DMS53 treated with DMSO at 0.1 percent for 48 hours (cell line): ENCODE measurements at regions not wholly inside any gene's neighbourhood (a gene's known extent, or its start where the extent isn't known, plus 50 kb on each side); places are given as distances from the start of the nearest gene placed in this dataset.
"Not testable (repeated sequence)": the region's sequence is repeated elsewhere in the genome, so short reads cannot be mapped to it uniquely, and the experiment has no call there.

ENCODE experiments used
- DNase-seq: peaks from one replicate; lab custom pipeline; 2025; ENCODE audit not compliant: unreplicated experiment; lab: John Stamatoyannopoulos, UW

DNA sequence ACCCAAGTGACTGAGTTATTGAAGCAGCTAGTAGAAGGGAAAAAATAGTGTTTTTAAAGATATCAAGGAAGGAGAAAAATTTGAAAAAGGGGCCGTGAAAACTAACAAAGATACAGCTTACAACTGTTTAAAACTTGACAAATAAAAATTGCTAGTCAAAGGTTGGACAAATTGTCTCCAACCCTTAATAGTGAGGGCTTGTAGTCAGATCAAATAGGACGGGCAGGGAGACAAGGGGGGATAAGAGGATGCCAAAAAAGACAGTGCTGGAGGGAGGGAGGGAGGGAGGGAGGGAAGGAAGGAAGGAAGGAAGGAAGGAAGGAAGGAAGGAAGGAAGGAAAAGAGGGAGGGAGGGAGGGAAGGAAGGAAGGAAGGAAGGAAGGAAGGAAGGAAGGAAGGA lies 1825.8 kb upstream of the MIR17HG start:
- DNase-seq, result not testable (repeated sequence)

DNA sequence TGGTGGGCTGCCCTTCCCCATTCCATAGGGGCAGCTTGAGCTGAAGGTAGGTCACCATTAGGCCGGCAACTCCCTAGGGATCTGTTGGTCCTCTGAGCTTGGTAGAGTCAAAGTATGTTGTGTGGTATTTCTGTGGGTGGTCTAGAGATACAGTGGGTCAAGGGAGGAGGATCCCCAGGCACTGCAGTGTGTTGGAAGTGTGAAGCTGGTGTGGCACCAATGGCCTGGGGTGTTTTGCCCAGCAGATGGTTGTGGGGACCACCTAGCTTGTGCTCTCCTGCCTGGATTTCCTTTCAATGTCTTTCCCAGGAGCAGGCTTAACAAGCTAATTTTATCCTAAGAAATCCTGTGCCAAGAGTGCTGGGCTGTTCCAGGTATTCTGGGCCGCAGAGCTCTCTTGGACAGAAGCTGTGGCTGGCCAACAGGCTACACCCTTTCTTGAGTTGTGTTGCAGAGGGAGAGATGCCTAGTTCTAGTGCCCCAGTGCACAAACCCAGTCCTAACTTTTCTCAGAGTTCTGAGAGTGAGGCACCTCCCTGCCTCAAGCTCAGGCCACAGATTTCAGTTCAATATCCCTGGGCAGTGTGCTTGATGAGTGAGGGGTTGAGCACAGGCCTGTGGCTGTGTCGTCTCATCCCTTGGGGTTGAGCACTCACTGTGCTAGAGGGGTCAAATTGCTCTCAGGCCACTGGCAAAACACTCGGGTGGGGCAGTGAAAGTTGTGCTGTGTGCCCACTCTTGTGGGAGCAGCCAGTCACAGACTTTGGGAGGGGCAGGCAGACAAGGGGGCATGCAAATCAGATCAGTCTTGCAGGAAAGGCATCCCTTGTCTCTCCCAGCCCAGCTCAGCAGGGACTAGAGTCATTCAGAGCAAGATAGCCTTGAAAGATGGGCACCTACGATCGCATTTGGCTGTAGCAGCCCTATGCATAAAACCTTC lies 1806.1 kb upstream of the MIR17HG start:
- no peak for DNase-seq

DNA sequence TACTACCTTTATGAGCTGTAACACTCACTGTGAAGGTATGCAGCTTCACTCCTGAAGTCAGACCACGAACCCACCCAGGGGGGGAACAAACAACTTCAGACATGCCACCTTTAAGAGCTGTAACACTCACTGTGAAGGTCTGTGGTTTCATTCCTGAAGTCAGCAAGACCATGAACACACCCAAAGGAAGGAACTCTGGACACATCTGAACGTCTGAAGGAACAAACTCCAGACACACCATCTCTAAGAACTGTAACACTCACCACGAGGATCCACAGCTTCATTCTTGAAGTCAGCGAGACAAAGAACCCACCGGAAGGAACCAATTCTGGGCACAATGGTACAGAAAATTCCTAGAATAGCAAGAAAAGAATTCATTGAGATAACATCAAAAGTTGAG lies 1796.5 kb upstream of the MIR17HG start:
- no peak for DNase-seq

DNA sequence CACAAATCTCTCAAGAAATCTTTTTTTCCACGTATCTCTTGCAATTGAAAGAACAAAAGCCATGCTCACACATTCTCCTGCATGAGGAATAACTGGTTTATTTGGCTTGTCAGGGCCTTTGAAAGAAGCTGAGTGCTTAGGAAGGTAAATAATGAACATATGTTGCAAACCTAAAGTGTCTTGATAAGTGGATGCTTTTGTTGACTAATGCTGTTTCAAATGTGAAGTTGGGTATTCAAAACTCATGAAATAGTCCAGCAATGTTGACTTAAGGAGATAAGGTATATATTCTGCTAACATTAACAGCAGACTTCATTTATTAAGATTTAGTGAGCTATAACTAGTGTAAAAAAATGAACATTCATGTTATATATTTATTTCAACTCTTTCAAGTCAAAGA lies 1792.7 kb upstream of the MIR17HG start:
- DNase-seq, result peak; percentile 69

DNA sequence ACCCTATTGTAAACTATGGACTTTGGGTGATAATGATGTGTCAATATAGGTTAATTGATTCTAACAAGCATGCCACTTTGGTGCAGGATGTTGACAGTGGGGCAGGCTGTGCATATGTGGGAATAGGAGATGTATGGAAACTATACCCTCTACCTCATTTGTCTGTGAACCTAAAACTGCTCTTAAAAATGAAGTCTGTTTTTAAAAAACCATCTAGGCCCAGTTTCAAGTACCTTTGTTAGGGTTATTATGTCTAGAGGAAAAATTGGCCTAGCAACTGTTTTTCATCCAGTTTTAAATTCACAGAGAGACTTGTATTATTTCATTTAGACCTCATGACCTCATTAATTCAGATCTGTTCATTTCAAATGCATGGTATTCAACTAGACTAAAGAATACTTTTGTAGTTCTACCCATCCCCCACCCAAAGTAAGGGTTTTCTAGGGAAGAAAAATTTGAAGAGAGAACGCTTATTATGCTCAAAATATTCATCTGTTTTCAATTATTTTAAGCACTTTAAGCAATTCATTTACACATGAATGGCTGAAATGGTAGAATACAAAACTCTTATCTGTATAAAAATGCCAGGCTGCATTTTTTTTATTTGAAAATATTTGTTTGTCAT lies 1781.9 kb upstream of the MIR17HG start:
- no peak for DNase-seq

DNA sequence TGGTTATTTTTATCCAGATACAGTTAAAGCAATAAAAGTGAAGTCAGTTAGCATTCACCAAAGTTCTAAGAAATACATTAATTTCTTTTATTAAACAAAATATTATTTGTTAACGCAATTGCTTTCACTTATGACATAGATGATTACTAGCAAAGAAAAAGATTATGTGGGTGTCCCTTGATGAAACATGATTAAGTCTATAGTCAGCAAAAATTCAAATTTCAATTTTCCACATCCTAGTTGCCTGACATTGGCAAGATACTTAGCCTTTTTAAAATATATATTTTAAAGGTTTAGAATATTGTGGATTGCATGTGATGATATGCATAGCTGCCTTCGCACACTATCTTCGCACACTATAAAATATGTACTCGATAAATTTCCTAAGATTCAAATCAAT lies 1780.5 kb upstream of the MIR17HG start:
- DNase-seq, result no peak

DNA sequence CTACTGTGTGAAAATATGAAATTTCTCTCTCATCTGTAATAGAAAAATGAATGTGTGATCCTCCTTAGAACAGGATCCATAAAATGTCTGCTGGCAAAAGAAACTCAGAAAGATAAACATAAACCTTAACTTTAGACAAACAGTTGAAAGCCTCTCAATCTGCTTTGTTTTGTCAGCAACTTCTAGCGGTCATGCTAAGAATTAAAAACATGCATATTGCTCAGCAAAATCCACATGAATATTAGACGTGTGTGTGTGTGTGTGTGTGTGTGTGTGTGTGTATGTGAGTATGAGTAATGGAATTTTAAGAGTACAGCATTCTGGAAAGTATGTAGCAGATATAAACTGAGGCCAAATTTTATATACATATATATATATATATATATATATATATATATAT lies 1779.2 kb upstream of the MIR17HG start:
- DNase-seq, result no peak

DNA sequence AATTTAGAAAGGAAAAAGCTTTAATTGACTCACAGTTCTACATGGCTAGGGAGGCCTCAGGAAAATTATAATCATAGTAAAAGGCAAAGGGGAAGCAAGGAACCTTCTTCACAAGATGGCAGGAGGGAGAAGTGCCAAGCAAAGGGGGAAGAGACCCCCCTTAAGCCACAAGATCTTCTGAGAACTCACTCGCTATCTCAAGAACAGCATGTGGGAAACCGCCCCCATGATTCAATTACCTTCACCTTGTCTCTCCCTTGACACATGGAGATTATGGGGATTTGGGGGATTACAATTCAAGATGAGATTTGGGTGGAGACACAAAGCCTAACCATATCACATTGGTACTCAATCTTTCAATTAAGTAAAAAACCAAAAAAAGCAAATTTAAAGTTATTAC lies 1778.7 kb upstream of the MIR17HG start:
- DNase-seq, result no peak

DNA sequence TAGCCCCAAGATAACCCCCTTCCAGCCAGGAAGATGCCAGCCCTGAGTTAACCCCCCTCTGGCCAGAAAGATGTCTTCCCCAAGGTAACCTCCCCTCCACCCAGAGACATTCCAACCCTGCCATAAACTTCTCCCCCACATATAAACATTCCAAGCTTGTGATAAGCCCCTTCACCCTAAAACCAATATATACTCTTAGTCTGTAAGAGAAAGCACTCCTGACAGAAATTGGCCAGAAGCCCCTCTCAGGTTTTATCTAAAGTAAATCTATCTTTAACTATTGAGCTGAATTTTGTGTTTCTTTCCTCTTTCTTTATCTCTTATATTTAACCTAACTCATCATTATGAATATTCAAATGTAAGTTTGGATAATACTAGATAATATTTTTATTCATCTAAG lies 1775.8 kb upstream of the MIR17HG start:
- DNase-seq, result no peak

DNA sequence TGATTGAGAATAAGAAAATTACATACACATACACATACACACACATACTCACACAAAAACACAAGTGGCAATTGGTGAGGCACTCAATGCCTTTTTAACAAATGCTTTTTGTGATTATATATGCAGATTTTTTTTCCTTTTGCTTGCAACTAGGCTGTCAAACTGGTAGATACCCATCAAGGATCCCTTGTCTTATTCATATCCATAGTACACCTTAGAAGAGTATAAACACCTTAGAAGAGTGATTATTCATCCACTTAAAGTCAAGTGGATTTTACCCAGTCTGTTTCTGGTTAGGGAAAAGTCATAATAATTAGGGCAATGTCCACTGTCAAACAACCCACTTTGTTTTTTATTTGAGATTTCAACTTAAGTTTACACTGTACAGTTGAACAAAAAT lies 1773.4 kb upstream of the MIR17HG start:
- DNase-seq, result no peak

DNA sequence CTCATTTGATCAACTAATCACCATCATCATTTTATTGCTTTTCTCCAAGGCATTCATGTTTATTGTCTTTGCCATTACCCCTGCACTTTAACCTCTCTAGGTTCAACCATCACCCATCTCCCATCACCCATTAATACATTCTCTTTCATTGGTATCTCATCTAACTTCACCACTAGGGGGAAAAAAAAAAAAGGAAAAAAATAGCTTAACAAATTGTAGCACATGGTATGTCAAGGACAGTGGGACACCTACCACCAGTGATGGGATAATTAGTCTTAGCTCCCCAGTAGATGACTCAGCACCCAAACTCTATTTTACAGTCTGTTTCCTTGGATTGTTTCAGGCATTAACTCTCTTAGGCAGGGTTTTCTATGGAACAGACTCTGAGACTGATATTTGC lies 1770.2 kb upstream of the MIR17HG start:
- DNase-seq, result no peak

DNA sequence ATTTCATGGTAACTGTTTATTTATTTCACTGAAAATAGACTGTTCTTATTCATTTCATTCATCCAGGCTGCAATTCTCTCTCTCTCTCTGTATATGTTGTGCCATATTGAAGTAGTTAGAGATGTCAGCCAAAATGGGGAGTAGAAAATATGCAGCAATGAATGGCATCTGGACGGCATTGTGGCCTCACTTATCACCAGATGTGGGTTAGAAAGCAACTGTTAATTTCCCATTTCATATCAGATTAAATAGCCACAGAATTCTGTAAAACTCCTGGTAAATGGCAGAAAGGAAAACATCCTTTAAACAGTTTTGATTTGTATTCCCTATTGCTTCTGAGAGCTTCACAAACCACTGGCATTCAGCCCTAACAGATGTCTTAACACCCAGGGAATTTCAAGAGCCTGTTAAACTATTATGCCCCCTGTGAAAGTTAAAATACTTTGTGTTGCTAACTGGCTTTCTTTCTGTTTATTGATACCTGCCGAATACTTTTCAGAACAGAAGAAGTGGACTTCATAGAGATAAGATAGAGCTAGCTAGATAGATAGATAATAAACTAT lies 1763.3 kb upstream of the MIR17HG start:
- no peak for DNase-seq

DNA sequence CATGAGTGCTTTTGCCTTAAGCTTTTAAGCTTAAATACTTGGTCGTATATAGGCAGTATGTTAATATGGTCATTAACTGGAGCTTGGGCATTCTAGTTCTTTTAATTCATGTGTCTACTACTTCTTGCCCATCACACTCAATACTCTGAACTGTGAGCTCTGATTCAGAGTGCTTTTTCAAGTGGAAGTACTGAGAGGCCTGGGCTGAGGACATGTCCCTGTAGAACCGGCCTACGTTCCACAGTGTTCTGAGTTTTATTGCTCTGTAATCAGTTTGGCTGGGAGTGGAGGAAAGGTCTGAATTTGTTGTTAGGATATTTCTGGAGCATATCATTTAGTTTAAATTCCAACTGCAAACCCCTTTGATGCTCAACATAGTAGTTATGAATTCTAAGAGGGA lies 1744.8 kb upstream of the MIR17HG start:
- DNase-seq, result no peak

DNA sequence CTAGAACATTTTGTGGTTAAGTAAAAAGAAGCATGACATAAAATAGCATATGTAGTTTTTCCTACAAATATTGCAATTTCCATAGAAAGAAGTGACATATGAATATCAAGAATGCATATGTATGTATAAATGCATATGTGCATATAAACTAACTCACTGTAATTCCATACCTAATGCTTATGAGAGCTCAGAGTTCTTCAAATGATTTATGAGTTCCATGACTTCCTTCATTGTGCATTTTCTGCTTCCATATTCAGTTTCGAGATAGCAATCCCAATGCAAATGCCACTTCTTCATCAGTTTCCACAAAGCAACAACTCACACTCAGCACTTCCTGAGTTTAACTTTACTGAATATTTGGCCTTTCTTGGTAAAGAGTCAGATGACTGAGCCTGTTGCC lies 1744.3 kb upstream of the MIR17HG start:
- DNase-seq, result no peak

DNA sequence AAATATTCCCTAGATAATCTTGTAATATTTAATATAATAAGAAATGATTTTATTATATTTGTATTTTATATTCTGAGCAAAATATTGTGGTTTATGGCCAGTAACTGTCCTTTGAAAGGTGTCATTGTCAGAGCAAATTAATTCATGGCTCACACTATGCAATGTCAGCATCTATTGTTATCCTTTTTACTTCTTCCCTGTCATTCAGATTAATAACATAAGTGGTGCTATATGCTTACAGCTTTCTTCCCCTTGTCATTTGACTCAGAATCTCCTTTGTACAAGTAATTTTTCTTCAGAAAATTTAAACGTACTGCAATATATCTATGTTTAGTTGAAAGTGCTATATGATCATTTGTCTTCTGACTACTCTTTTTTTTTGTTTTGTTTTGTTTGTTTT lies 1738.2 kb upstream of the MIR17HG start:
- no peak for DNase-seq

DNA sequence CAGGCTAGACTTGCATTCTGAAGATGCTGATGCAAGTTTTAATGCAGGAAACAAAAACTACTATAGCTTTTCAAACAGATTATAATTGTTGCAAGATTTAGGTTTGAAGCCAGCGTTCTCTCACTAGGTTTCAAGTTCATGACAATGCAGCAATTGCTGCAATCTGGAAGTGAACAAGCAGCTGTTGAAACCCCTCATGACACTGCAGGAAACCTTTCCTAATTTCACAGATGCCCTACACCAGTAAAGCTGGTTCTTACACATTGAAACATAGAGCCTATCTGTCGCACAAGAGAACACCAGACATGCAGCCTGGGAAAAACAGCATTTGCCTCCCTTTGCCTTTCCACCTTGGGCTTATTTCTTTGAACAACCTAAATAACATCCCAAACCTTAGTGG lies 1737.2 kb upstream of the MIR17HG start:
- no peak for DNase-seq

DNA sequence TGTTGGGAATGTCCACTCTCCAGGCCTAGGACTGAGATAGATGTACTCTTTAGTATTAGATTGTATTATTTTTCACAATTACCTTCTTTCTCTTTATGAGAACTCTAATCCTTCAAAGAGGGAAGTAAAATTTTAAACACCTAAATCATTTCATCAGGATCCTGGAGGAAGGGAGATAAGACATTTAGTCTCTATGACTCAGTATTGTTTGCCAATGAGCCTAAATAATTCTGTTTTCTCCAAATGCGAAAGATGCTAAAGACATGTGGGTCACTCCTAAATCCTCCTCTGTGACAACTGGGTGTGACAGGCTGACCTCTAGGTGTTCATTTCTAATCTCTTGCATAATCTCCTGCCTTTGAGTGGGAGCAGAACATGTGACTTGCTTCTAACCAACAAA lies 1736.6 kb upstream of the MIR17HG start:
- DNase-seq, result no peak

DNA sequence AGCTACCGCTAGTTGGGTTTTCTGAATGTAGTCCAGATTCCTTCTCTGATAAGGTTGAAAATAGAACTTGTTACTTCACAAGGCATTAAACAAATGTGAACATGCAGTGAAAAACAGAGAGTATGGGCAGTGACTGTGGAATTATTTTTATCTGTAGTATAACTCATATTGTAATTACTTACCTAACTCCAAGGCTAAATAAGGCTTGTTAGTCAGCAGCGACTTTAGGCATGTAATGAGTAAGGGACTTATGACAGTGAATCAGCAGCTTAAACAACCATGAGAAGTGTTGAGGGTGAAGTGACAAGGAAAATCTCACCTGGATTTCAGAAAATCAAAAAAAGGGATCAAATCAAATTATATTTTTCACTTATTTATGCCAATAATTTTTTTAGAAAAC lies 1719.5 kb upstream of the MIR17HG start:
- no peak for DNase-seq

DNA sequence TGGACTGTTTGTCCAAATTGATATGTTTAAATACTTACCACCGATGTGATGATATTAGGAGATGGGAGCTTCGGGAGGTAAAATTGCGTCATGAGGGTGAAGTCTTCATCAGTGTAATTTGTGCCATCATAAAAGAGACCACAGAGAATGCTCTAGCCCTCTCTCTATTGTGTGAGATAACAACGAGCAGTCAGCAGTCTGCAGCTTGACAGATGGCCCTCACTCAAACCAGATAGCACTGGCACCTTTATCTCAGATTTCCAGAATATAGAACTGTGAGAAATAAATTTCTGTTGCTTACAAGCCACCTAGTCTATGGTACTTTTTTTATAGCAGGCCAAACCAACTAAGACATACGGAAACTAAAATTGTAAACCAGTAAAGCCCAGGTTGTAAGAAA lies 1718.9 kb upstream of the MIR17HG start:
- no peak for DNase-seq

DNA sequence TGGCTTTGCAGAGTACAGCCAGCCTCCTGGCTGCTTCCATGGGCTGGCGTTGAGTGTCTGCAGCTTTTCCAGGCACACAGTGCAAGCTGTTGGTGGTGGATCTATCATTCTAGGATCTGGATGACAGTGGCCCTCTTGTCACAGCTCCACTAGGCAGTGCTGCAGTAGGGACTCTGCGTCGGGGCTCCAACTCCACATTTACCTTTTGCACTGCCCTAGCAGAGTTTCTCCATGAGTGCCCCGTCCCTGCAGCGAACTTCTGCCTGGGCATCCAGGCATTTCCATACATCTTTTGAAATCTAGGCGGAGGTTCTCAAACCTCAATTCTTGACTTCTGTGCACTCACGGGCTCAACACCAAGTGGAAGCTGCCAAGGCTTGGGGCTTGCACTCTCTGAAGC lies 1697.3 kb upstream of the MIR17HG start:
- DNase-seq, result no peak

DNA sequence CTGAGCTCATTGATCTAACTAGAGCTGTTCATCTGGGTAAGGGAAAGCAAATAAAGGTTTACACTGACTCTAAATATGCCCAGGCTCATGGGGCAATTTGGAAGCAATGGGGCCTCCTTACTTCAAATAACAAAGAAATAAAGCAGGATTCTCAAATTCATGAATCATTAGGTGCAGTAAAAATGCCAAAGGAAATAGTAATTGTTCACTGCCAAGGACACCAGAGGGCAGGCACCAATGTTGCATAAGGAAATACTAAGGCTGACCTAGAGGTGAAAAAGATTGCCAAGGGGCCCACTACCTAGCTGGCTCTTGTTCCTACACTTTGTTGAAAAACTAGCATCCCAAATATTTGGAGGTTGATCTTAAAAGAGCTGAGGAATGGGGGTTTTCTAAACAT lies 1686.7 kb upstream of the MIR17HG start:
- no peak for DNase-seq

DNA sequence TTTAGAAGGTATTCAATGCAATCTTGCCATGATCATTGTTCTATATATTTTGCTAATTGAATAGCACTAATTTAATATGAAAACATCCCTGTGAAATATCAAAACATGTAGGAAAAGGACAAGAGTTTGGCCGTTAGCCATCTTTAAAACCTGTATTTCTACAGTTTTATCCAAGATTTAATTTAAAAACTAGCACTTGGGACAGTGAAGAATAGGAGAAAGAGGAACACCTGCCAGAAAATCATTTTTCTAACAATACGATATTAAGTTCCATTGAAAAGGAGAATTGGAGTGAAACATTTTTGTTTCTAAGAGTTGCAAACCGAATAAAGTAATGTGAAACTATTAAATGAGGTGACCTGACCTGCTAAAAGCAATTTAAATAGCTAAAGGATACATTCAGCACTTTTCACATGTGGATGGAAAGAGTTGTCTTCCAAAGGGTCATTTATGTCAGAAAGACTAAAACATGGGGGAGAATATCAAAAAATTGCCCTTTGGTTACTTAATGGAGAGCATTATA lies 1673.6 kb upstream of the MIR17HG start:
- DNase-seq, result no peak
